Fibroblast of skin of back (primary cell): ENCODE measurements at regions not wholly inside any gene's neighbourhood (a gene's known extent, or its start where the extent isn't known, plus 50 kb on each side); places are given as distances from the start of the nearest gene placed in this dataset.
"Not testable (repeated sequence)": the region's sequence is repeated elsewhere in the genome, so short reads cannot be mapped to it uniquely, and the experiment has no call there.

Experiments
- DNase-seq: peaks from one replicate; pipeline ENCODE4 v3.0.0-alpha.2; 2013

DNA sequence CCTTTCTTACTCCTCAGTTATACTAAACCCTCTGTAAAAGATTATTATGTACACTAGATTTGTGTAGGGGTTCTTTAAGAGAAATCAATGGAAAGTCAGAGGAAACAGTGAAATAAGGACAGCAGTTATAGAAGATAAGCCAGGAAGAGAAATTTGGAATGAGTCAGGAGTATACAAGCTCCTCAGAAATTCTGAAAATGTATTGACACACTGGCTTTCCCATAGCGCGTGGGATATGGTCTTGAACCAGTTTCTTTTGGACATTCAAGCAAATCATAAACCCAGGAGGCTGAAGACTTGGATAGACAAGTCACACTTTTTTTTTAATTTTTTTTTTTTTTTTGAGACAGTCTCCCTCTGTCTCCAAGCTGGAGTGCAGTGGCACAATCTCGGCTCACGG, 316.1 kb upstream of the MMADHC start:
- peak; percentile 36 for DNase-seq

DNA sequence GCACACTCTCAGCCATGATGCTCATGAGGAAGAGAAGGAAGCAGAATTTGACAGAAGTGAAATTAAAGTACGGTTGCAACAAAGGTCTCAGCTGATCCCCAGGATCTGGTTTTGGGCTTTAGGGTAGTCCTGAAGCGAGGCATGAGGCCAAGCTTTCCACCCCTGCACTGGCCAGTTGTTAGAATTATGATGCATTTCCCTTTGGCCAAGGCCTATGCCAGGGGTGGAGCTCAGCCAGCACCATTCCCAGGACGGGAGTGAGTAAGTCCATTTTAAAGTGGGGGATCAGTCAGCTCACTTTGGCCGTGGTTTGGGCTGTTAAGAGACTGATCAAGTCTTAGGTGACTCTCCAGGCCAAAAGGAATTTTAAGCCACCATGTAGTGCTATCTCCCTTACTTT, 314.5 kb upstream of the MMADHC start:
- DNase-seq = no peak

DNA sequence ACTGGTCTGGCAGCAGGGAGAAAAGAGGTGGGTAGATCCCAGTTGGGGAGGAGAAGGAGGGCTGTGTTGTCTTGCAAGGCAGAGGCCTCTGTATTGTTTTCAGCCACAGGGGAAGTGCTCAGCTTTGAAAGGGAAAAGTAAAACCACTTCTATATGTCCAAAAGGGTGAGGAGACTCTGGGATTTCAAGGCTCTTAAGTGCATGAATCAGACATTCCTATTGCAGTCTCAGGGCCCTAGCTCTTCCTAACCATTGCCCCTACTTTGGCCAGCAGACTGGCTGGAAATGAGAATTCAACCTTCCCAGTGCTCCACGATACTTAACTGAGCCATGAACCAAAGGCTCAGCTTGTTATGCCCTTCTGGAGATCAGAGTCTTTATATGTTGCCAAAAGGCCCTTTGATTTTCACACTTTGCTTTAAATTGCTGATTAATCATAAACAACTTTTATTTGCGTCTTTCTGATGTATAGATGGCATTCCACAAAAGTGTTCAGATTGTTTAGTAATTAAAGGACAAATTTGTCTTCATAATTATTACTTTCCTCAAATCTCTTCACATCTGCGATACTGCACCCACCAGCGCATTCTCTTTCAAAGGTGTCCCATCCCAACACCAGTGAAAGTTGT, 313.8 kb upstream of the MMADHC start:
- no peak for DNase-seq

DNA sequence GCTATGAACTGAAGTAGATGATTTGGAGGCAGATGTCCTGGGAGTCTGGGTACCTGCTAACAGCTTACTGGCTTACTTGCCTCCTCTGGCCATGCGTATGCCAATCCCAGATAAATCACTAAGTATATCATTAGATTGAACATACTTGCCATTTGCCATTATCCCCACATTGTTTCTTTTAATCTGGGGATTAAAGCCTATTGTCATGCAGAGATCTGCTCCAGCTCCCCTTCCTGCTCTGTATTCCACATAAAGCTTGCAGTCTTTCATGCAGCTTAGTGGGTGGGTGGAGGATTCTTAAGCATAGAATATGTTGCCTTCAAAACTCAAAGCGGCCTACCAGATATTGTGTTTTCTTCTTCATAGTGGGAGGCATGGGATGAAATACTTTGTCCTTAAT, 311.8 kb upstream of the MMADHC start:
- DNase-seq = no peak

DNA sequence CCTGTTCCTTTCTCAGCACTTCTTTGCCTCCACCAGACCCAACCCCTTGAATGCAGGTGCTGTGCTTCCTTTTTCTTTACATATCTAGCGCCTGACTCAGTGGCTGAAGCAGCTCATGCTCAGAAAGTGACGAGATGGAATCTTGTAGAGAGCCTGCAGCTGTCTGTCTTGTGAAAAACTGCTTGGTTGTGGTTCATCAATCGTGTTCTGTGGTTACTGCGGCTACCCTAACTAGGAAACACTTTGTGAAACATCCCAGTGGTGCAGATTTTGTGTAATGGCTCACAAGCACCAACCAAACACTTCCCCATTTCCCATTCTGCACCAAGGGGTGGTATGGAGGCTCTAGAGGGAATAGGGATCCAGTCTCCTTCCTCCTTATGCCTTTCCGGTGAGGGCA, 307.2 kb upstream of the MMADHC start:
- DNase-seq = peak; percentile 12

DNA sequence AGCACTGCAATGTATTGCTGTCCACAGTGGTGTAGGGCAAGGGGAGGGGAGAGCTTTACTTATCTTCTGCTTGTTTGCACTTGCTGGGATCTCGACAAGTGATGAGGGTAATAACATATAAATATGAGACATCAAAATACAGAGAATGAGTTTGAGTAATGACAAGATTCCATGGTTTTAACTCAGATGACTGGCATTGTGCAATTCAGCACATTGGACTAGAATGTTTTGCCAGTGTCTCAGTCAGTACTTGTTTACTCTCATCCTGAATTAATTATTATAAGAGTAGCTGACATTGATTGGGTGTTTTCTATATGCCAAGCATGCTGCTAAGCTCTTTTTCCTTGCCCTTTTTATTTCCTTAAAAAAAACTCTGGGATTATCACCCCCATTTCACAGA, 306.7 kb upstream of the MMADHC start:
- DNase-seq = no peak

DNA sequence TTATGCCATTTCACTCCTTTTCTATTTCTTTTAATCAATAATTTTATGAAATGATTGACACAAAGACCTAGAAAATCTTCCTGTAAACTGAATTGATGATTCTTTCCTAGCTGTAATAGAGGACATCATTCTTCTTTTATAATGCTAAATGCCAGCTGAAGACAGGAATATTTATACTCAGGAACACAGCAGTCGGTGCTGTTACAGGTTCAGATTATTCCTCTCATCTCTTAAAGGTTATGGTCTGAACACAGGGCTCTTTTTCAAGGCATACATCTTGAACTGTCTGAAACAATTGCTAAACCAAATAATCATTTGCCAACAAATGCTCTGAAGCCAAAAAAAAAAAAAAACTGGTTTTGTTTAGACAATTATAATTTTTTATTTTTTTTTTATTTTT, 305.0 kb upstream of the MMADHC start:
- DNase-seq = no peak

DNA sequence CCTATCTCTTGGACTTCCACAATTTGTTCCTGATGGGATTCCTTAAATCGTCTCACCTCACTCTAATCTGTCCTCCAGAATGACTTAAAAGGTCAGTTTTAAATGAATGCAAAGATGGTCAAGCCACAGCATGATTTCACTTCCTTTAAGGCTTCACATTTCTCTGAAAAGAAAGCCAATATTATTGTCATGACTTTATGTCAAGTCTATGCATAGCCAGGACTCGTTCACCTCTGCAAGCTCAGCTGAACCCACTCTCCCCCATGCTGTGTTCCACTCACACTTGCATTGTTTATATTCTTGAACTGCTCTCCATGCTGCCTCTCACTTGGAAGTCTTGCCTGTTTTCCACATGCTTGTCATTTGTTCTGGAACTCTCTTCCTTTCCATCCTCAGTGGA, 298.4 kb upstream of the MMADHC start:
- no peak for DNase-seq

DNA sequence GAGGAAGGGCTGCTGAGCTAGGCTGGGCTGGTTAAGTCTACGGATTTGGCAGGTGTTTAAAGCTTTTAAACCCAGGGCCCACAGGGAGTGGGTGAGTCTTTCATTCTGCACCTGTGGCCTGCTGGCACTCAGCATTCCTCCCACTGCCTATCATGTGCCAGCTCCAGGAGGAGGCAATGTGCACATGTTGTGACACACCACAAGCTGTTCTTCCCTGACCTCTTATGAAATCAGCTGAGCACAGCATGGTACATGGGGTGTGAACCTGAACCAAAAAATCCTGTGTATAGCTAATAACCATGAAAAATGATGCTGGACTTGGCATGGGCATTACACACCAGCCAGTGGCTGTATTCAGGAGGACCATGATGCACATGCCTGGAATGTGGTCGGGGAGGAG, 297.9 kb upstream of the MMADHC start:
- DNase-seq = no peak

DNA sequence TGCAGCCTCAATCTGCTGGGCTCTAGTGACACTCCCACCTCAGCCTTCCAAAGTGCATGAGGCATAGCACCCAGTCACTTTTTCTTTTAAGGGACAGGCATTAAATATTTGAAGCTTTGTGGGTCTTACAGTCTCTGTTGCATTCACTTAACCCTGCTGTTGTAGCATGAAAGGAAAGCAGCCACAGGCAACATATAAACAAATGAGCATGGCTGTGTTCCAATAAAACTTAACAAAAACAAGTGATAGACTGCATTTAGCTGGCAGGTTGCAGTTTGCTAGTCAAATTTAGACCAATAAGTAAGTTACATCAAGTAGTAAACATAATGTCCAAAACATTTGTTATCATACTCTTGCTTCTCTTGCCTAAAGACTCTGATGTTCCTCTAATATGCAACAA, 297.3 kb upstream of the MMADHC start:
- no peak for DNase-seq

DNA sequence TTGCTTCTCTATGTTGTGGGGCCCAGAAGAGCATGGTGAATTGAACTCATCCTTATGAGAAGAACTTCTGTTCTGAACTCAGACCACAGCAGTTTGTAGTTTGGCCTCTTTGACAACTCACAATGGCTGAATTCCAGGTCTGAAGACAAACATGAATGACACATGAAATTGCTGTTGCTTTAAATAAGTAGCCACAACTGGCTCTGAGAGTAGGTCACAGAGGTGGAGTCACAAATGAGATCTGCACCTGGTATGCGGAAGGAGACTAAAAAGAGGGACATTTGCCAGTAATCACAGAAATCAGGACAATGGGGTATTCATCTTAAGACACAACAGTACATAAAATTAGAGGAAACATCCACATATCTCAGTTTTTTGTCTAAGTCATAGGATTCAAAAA, 290.3 kb upstream of the MMADHC start:
- DNase-seq = peak; percentile 18

DNA sequence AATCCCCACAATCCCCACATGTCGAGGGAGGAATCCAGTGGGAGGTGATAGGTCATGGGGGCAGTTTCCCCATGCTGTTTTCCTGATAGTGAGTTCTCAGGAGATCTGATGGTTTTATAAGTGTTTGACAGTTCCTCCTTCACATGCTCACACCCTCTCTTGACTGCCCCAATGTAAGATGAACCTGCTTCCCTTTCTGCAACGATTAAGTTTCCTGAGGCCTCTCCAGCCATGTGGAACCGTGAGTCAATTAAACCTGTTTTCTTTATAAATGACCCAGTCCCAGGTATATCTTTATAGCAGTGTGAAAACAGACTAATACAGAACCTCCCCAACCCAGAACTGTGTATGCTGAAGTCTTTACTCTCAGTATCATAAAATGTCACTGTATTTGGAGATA, 289.5 kb upstream of the MMADHC start:
- no peak for DNase-seq

DNA sequence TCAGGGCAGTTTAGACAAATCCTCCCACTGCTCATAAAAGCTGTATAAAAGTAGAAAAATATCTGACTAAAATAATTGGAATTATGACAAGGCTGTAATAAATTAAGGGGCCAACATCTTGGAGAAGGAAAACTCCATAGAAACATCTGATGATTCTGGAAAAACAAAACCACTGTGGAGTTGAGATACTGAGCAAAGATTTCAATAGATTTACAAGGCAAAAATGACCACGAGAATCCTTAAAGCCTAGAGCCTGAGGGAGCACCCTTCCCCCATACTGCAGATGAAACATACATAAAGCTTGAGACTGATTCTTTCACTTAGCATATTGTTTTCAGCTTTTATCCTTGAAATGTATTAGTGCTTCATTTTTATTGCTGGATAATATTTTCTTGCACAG, 286.4 kb upstream of the MMADHC start:
- DNase-seq = no peak

DNA sequence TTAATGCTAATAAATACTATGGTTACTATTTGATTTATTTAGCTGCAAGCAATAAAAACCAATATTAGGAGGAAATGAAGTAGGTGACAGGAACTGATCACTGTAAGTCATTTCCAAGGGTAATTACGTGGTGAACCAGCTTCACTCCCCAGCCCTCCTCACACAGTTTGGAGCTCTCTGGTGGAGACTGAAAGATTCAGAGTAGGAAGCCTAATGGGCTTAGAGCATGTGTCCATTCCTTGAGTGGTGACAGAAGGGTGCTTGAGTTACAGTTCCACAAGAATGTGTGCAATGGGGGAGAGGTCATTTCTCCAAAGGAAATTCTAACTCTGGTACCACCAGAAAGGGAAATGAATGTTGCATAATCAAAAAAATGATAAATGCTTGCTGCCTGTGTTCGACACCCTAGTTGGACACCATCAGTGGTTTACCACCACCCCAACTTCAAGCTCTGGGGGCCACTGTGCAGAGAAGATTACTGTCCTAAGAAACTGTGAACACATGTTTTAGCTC, 285.1 kb upstream of the MMADHC start:
- no peak for DNase-seq

DNA sequence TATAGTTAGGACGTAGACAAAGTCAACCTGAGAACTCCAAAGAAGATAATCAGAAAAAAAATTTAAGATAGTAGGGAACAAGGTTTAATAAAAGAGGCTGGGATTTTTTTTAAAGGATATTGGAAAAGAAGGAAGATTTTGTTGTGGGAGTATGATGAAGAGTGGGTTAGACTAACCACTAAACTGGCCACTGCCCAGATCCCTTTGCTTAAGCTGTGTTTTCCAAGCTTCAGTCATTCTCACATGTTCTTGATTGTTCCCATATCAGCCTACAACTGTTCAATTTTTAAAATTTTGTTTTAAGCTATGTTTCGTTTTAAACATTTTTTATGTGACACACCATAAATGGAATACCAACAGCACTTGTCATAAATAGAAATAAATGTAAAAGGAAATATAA, 284.5 kb upstream of the MMADHC start:
- DNase-seq = no peak

DNA sequence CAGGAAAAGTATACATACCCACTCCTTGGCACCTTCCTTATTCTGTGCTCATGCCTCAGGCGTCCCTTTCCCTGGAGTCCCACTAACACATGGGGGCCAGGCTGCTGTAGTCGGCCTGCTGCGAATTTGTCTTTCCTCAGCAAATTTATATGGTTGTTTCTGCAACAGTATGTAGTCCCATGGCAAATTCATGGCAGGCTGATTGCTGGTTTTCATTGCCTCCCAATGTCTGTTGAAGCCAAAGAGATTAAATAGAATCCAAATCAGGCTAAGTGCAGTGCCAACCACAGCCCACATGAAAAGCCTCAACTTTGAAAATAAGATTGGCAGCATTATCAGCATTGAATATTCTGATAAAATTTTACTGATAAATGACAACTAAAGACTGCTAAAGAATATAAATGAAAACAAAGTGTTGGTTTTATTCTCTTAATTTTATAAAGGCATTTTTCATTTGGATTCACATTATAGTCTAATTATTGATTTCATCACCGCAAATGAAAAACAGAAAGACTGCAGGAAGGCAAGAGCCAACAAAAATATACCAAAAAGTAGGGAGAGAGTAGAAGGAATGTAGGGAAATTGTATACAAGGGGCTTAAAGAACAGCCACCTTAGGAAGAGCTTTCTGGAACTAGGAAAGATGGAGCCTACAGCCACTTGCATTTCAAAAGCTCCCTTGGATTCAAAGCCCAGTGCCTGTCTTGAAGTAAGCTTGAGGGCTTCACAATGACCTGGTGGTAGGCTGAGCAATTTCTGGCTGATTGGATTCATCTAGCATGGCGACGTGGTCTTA, 283.7 kb upstream of the MMADHC start:
- no peak for DNase-seq

DNA sequence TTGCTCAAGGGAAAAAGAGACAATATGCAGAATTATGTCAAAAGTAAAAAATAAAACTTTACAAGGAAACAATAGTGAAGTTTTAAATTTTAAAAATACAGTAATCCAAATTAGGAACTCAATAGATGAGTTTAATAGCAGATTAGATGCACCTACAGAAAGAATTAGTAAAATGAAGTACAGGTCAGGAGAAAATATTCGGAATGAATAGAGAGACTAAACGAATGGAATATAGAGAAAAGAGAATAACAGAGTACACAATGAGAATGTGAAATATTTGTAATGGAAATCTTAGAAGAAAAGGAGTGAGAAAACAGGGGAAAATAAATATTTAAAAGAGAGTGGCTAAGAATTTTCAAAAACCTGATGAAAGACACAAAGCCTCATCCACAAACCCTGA, 275.7 kb upstream of the MMADHC start:
- DNase-seq = no peak

DNA sequence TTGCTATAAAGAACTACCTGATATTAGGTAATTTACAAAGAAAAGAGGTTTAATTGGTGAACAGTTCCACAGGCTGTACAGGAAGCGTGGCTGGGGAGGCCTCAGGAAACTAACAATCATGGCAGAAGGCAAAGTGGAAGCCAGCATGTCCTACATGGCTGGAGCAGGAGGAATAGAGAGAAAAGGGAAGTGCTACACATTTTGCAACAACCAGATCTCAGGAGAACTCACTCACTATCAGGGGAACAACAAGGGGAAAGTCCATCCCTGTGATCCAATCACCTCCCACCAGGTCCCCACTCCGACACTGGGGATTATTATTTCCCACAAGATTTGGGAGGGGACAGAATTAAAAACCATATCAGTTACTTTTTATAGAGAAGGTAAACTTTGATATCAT, 273.5 kb upstream of the MMADHC start:
- no peak for DNase-seq

DNA sequence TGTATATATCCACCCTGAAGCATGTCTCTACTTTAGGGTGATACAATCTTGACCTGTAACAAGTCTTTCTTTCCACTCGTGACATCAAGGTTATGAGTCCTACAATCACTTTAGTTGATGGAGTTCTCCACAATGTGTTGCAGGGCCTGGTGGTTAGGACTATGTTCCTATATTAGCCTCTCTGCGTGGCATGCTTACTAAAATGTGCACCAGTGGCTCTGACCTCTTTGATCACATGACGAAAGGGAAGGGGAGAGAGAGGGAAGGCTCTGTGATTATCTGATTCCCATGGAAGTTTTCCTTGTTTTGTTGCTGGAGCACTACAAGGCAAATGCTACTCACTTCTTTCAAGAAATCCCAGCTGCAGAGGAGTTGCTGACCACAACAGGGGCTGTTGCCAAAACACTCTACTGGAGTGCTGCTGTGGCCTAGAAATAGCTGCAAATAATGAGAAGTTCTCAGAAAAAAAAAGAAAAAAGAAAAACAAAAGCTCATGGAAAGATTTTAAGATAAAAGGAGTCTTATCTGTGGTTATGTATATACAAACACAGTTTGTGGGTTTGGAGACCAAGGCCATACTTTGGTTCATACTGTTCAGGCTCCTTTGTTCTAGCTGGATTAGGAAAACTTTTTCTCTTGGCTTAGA, 272.8 kb upstream of the MMADHC start:
- peak; percentile 85 for DNase-seq

DNA sequence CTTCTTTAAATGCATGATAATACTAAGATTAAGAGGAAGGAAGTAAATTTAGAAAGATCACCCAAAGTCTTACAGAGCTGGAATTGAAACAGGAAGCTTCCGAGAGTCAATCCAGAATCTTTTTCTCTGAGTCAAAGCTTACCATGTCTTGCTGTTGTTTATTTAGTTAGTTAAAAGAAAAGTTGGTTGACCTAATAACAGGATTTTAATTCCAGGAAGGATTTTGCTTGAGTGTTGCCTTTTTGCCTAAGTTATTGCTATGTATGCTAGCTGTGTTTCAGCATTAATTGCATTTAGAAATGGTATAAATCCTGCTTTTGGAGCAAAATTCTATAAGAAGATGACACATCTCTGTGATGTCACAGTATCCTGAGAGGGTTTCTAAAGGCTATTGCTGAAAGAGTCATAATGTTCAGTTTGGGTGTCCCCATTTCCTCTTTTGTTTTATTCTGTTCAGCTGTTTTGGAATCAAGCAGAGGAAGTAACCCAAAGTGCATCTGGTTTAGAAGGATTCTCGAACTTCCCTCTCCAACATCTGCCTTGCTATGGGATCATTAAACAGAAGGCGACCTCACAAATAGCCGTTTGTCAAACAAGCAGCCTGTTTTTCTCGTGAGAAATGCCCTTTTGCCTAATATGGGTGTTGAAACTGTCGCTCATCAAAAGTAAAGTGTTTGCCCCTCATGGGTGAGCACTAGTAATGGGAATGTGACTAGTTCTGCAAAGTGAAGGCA, 271.5 kb upstream of the MMADHC start:
- peak; percentile 70 for DNase-seq

DNA sequence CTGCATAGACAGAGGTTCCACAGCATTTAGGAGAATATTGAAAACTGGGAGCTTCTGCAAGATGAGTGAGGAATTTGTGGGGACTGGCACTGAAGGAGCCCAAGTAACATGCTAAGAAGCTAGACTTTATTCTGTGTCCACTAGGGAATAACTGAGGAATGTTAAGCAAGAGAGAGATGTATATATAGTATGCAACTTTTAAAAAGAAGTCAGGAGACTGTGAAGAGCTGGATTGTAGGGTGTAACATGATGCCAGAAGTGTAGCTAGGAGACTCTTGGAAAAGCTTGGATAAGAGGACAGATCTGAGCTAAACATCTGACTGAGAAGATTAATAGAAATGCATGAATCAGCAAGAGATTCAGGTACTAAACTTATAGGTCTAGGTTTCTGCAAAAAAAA, 270.6 kb upstream of the MMADHC start:
- peak; percentile 69 for DNase-seq

DNA sequence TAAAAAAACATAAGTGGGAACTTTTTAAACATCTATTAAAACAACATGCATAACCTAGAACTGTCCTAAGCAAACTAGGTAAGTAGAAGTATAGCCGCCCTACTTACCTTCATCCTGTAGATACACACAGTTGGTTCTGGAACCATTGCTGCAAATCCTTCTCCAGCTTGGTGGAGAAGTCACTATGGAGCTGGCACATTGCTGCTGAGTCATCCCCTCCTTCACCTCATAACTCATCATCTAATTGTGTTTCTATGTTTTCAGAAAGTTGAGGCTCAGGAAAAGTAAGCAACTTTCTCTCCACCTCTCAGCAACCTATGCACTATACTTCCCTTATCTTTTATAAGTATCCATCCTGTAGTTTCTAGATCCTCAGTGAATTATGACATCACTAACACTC, 269.8 kb upstream of the MMADHC start:
- DNase-seq = peak; percentile 51

DNA sequence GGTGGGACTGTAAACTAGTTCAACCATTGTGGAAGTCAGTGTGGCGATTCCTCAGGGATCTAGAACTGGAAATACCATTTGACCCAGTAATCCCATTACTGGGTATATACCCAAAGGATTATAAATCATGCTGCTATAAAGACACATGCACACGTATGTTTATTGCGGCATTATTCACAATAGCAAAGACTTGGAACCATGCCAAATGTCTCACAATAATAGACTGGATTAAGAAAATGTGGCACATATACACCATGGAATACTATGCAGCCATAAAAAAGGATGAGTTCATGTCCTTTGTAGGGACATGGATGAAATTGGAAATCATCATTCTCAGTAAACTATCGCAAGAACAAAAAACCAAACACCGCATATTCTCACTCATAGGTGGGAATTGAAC, 268.3 kb upstream of the MMADHC start:
- not testable (repeated sequence) for DNase-seq
